PC-3 (cell line): ENCODE measurements at regions not wholly inside any gene's neighbourhood (a gene's known extent, or its start where the extent isn't known, plus 50 kb on each side); places are given as distances from the start of the nearest gene placed in this dataset.

Experiments
- ATAC-seq: fragments of 200-7000 bp; cut with Tn5 transposase; 2 replicates; pipeline ENCODE4 v1.9.1; 2020; ENCODE audit warnings: mild to moderate bottlenecking, moderate library complexity
- BruUV-seq: library from RNA; stranded (reverse); fragments of 400-500 nt; replicated peaks from 2 replicates; lab custom pipeline; 2021; lab: Mats Ljungman, UMichigan
- CTCF ChIA-PET: fragments of 300-600 bp; sonication (Branson Sonifier 250); formaldehyde crosslinking; loops from one replicate; lab custom pipeline; 2022; ENCODE audit warnings: antibody characterized with exemption; lab: Charles Lee
- POLR2A ChIA-PET: fragments of 300-600 bp; sonication (Branson Sonifier 250); formaldehyde crosslinking; loops from one replicate; lab custom pipeline; 2022; ENCODE audit warnings: antibody characterized with exemption; ENCODE audit not compliant: unreplicated experiment; lab: Charles Lee
- DNase-seq: peaks from one replicate; pipeline ENCODE4 v3.0.0-alpha.2; 2015
- H2AFZ ChIP-seq: fragments of 300-600 bp; sonication (generic); 2 replicates; pipeline ENCODE4 v1.6.0; 2016; ENCODE audit warnings: antibody characterized with exemption, low read length
- H3F3A ChIP-seq: fragments of 300-600 bp; sonication (generic); one replicate; pipeline ENCODE4 v1.6.0; 2017; ENCODE audit warnings: antibody characterized with exemption, low read length, control low read depth, mild to moderate bottlenecking; ENCODE audit not compliant: unreplicated experiment
- H3K27ac ChIP-seq: fragments of 300-600 bp; sonication (generic); 2 replicates; pipeline ENCODE4 v1.5.1; 2016; ENCODE audit warnings: mild to moderate bottlenecking, low read length
- H3K27me3 ChIP-seq: fragments of 300-600 bp; sonication (generic); 2 replicates; pipeline ENCODE4 v1.6.1; 2016; ENCODE audit warnings: low read length, mixed read lengths
- H3K36me3 ChIP-seq: fragments of 300-600 bp; sonication (generic); 2 replicates; pipeline ENCODE4 v1.6.1; 2016; ENCODE audit warnings: low read depth, mixed run types, low read length, mixed read lengths
- H3K4me1 ChIP-seq: fragments of 300-600 bp; sonication (generic); 2 replicates; pipeline ENCODE4 v1.5.1; 2016; ENCODE audit warnings: low read length; ENCODE audit not compliant: insufficient read depth
- H3K4me2 ChIP-seq: fragments of 300-600 bp; sonication (generic); 2 replicates; pipeline ENCODE4 v1.6.0; 2016; ENCODE audit warnings: low read length
- H3K4me3 ChIP-seq: fragments of 300-600 bp; sonication (generic); 2 replicates; pipeline ENCODE4 v1.5.1; 2016; ENCODE audit warnings: mild to moderate bottlenecking, low read length, mixed read lengths
- H3K79me2 ChIP-seq: fragments of 300-600 bp; sonication (generic); 2 replicates; pipeline ENCODE4 v1.6.1; 2017; ENCODE audit warnings: low read length, mixed read lengths
- H3K9ac ChIP-seq: fragments of 300-600 bp; sonication (generic); 2 replicates; pipeline ENCODE4 v1.6.0; 2016; ENCODE audit warnings: mild to moderate bottlenecking, low read length
- H3K9me2 ChIP-seq: fragments of 300-600 bp; sonication (generic); replicated peaks from 2 replicates; pipeline ENCODE4 v1.6.1; 2016; ENCODE audit warnings: mixed run types, low read length, mixed read lengths
- H3K9me3 ChIP-seq: fragments of 300-600 bp; sonication (generic); 2 replicates; pipeline ENCODE4 v1.6.1; 2016; ENCODE audit warnings: low read length, mixed read lengths
- H4K20me1 ChIP-seq: fragments of 300-600 bp; sonication (generic); 2 replicates; pipeline ENCODE4 v1.6.1; 2016; ENCODE audit warnings: low read length, mixed read lengths
- EZH2 ChIP-seq: fragments of 300-600 bp; sonication (generic); IDR thresholded peaks from one replicate; pipeline ENCODE4 v1.6.1; 2017; ENCODE audit warnings: antibody characterized with exemption, mild to moderate bottlenecking, low read length; ENCODE audit not compliant: unreplicated experiment
- EZH2phosphoT487 ChIP-seq: fragments of 300-600 bp; sonication (generic); IDR thresholded peaks from 2 replicates; pipeline ENCODE4 v1.6.1; 2018; ENCODE audit warnings: mild to moderate bottlenecking, antibody characterized with exemption, low read length, borderline replicate concordance
- intact Hi-C: fragments of 100-400 bp; cut with micrococcal nuclease; formaldehyde crosslinking; loops from 2 replicates; pipeline ENCODE4 v1.9.0; 2023
- TF ChIP-seq, protein P1 (sequence below): fragments of 300-600 bp; sonication (generic); conservative IDR thresholded peaks from 2 replicates; pipeline ENCODE4 v1.5.1; 2017; ENCODE audit warnings: antibody characterized with exemption, low read depth, mild to moderate bottlenecking, low read length

DNA sequence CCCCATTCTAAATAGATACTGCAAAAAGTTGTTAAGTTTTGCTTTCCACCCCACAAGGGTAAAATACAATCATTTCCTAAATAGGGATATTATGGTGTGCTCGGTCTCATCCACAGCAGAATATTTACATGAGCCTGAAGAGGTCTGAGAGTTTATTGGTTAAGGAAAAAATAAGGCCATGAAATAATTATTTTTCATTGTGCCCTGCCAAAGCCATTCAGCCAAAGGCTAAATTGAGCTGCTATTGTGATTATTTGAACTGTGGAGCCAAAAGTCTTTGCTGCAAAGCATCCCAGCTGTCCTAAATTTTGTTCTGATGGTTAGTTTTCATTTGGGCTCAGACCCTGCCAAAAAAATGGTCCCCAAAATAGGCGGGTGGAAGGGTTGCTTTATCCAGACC is 298.7 kb upstream of the ESRRG start:
- H3K9ac ChIP-seq, result no peak overlapping the region
- H4K20me1 ChIP-seq, result no peaks in the 10 kb centered on the region
- no peak for ATAC-seq
- no TSS peak for BruUV-seq
- TF ChIP-seq EZH2, result no peak
- no peak for TF ChIP-seq EZH2phosphoT487
- TF ChIP-seq, protein P1, sequence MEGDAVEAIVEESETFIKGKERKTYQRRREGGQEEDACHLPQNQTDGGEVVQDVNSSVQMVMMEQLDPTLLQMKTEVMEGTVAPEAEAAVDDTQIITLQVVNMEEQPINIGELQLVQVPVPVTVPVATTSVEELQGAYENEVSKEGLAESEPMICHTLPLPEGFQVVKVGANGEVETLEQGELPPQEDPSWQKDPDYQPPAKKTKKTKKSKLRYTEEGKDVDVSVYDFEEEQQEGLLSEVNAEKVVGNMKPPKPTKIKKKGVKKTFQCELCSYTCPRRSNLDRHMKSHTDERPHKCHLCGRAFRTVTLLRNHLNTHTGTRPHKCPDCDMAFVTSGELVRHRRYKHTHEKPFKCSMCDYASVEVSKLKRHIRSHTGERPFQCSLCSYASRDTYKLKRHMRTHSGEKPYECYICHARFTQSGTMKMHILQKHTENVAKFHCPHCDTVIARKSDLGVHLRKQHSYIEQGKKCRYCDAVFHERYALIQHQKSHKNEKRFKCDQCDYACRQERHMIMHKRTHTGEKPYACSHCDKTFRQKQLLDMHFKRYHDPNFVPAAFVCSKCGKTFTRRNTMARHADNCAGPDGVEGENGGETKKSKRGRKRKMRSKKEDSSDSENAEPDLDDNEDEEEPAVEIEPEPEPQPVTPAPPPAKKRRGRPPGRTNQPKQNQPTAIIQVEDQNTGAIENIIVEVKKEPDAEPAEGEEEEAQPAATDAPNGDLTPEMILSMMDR, result no peak
- H3F3A ChIP-seq, result no peaks in the 10 kb centered on the region
- H3K9me2 ChIP-seq, result no peaks in the 10 kb centered on the region
- no peak overlapping the region for H3K4me3 ChIP-seq
- H3K79me2 ChIP-seq, result no peaks in the 10 kb centered on the region
- H3K4me1 ChIP-seq, result peaks cover 27% of the 10 kb centered on the region
- no peak overlapping the region for H3K4me2 ChIP-seq
- H3K27me3 ChIP-seq, result no peaks in the 10 kb centered on the region
- DNase-seq, result no peak
- ChIA-PET POLR2A (no interaction called here), CTCF (no interaction called here)
- intact Hi-C loops, result no loop called here
- H3K27ac ChIP-seq, result no peak overlapping the region
- no peaks in the 10 kb centered on the region for H3K9me3 ChIP-seq
- H3K36me3 ChIP-seq, result no peaks in the 10 kb centered on the region
- no peak overlapping the region for H2AFZ ChIP-seq

DNA sequence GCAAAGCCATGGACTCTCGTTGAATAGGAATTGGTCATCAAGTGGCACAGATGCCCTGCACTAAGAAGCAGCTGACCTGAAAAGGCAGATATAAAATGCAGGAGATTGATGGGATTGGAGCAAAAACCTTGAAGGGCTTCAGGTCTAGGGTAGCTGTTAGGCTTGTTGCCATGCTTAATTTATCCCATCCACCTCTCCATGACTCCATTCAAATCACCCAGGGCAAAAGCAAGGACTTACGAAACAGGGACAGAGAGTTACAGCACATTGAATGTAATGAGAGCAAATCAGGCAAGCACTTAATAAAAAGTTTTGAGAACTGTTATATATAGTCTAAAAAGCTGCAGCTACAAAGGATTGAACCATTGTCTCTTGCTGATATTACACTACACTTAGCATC is 298.2 kb upstream of the ESRRG start:
- no peak for TF ChIP-seq EZH2
- Histone ChIP-seq H3K9me3 (no peaks in the 10 kb centered on the region), H3K9me2 (no peaks in the 10 kb centered on the region), H3K4me3 (no peak overlapping the region), H3K9ac (no peak overlapping the region), H3K27ac (no peak overlapping the region), H3K36me3 (no peaks in the 10 kb centered on the region), H3K4me1 (peaks cover 21% of the 10 kb centered on the region), H3K79me2 (no peaks in the 10 kb centered on the region), H4K20me1 (no peaks in the 10 kb centered on the region), H2AFZ (no peak overlapping the region), H3F3A (no peaks in the 10 kb centered on the region), H3K27me3 (no peaks in the 10 kb centered on the region), H3K4me2 (no peak overlapping the region)
- ChIA-PET CTCF (no interaction called here), POLR2A (no interaction called here)
- DNase-seq (no peak), ATAC-seq (no peak)
- intact Hi-C loops, result no loop called here
- no TSS peak for BruUV-seq

DNA sequence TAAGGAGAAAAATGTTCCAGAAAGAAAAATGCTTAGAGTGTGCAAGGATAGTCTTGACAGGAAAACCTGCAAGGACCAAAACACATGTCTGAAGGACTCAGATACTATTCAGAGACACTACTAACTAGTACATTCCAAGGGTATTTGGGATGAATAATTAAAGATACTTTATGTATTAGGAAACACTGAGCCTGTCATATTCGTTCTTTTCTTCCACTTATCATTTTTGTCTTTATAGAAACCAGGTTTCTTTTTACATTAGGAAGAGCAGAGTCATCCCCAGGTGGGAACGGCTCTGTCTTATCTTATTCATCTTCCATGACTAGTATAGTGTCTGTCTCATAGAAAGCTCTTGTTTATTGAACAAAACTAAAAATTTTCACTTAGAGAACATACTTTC is 296.2 kb upstream of the ESRRG start:
- no peak overlapping the region for H3K4me3 ChIP-seq
- no peaks in the 10 kb centered on the region for H3K79me2 ChIP-seq
- H3K9ac ChIP-seq, result no peak overlapping the region
- H2AFZ ChIP-seq, result no peak overlapping the region
- H3K9me3 ChIP-seq, result no peaks in the 10 kb centered on the region
- ATAC-seq, result no peak
- intact Hi-C loops, result no loop called here
- TF ChIP-seq EZH2phosphoT487 (no peak), EZH2 (no peak)
- TF ChIP-seq, protein P1, result no peak
- no peak for DNase-seq
- no peaks in the 10 kb centered on the region for H3K9me2 ChIP-seq
- ChIA-PET CTCF (no interaction called here), POLR2A (no interaction called here)
- BruUV-seq, result no TSS peak
- H3K4me2 ChIP-seq, result no peak overlapping the region
- no peaks in the 10 kb centered on the region for H3F3A ChIP-seq
- no peaks in the 10 kb centered on the region for H4K20me1 ChIP-seq
- H3K4me1 ChIP-seq, result peaks cover 18% of the 10 kb centered on the region
- no peaks in the 10 kb centered on the region for H3K27me3 ChIP-seq
- no peaks in the 10 kb centered on the region for H3K36me3 ChIP-seq
- H3K27ac ChIP-seq, result no peak overlapping the region
